Hepatocyte (in vitro differentiated cells): ENCODE measurements at regions not wholly inside any gene's neighbourhood (a gene's known extent, or its start where the extent isn't known, plus 50 kb on each side); places are given as distances from the start of the nearest gene placed in this dataset.

Experiments
- DNase-seq: peaks from one replicate; pipeline ENCODE4 v3.0.0-alpha.2; 2016; ENCODE audit warnings: low spot score
- H2AFZ ChIP-seq: fragments of 200-600 bp; sonication (generic); 2 replicates; pipeline ENCODE4 v1.6.0; 2016; ENCODE audit warnings: antibody characterized with exemption, mild to moderate bottlenecking
- H3K27ac ChIP-seq: fragments of 200-600 bp; sonication (generic); 2 replicates; pipeline ENCODE4 v1.5.1; 2016; ENCODE audit warnings: mild to moderate bottlenecking
- H3K27me3 ChIP-seq: fragments of 200-600 bp; sonication (generic); 2 replicates; pipeline ENCODE4 v1.6.1; 2016
- H3K36me3 ChIP-seq: fragments of 200-600 bp; sonication (generic); replicated peaks from 2 replicates; pipeline ENCODE4 v1.5.1; 2016; ENCODE audit warnings: low read depth; ENCODE audit not compliant: insufficient read depth
- H3K4me1 ChIP-seq: fragments of 200-600 bp; sonication (generic); 2 replicates; pipeline ENCODE4 v1.5.1; 2016; ENCODE audit warnings: mild to moderate bottlenecking, moderate library complexity; ENCODE audit not compliant: insufficient read depth
- H3K4me2 ChIP-seq: fragments of 200-600 bp; sonication (generic); 2 replicates; pipeline ENCODE4 v1.6.0; 2016
- H3K4me3 ChIP-seq: fragments of 200-600 bp; sonication (generic); 2 replicates; pipeline ENCODE4 v1.5.1; 2016; ENCODE audit warnings: mild to moderate bottlenecking
- H3K79me2 ChIP-seq: fragments of 200-600 bp; sonication (generic); 2 replicates; pipeline ENCODE4 v1.6.0; 2017; ENCODE audit warnings: mild to moderate bottlenecking
- H3K9me2 ChIP-seq: fragments of 200-600 bp; sonication (generic); replicated peaks from 2 replicates; pipeline ENCODE4 v1.6.0; 2017; ENCODE audit warnings: mild to moderate bottlenecking; ENCODE audit not compliant: insufficient read depth
- H3K9me3 ChIP-seq: fragments of 200-600 bp; sonication (generic); 2 replicates; pipeline ENCODE4 v1.5.1; 2016; ENCODE audit warnings: low read depth, mild to moderate bottlenecking
- H4K20me1 ChIP-seq: fragments of 200-600 bp; sonication (generic); 2 replicates; pipeline ENCODE4 v1.6.0; 2016; ENCODE audit warnings: mild to moderate bottlenecking; ENCODE audit not compliant: insufficient read depth, poor library complexity, severe bottlenecking
- CTCF ChIP-seq: fragments of 200-600 bp; sonication (generic); IDR thresholded peaks from 2 replicates; pipeline ENCODE4 v1.5.1; 2016; ENCODE audit warnings: antibody characterized with exemption, mild to moderate bottlenecking; ENCODE audit not compliant: poor library complexity
- EZH2 ChIP-seq: fragments of 200-600 bp; sonication (generic); IDR thresholded peaks from 2 replicates; pipeline ENCODE4 v1.6.1; 2016; ENCODE audit warnings: antibody characterized with exemption, mild to moderate bottlenecking, borderline replicate concordance
- EZH2phosphoT487 ChIP-seq: fragments of 200-600 bp; sonication (generic); IDR thresholded peaks from one replicate; pipeline ENCODE4 v1.6.1; 2018; ENCODE audit warnings: antibody characterized with exemption, mild to moderate bottlenecking, low read depth, moderate library complexity; ENCODE audit not compliant: unreplicated experiment, severe bottlenecking
- WGBS: methylation state at CpG from one replicate; pipeline ENCODE4 v1.1.6; 2016; ENCODE audit warnings: low lambda C conversion rate; ENCODE audit errors: missing lambda C conversion rate; 5-methylcytosine and 5-hydroxymethylcytosine counted together

- H3K36me3 ChIP-seq = no peaks in the 10 kb centered on the region
- no peak overlapping the region for H3K4me3 ChIP-seq
- no peaks in the 10 kb centered on the region for H3K9me2 ChIP-seq
- no peak overlapping the region for H3K4me2 ChIP-seq
- no peak overlapping the region for H2AFZ ChIP-seq
- no peaks in the 10 kb centered on the region for H3K4me1 ChIP-seq
- no peaks in the 10 kb centered on the region for H3K9me3 ChIP-seq
- no peaks in the 10 kb centered on the region for H3K79me2 ChIP-seq
- H3K27ac ChIP-seq = no peak overlapping the region
- H3K27me3 ChIP-seq = no peaks in the 10 kb centered on the region
- no peak for DNase-seq
- H4K20me1 ChIP-seq = no peaks in the 10 kb centered on the region
- no peak for TF ChIP-seq EZH2phosphoT487
- no peak for TF ChIP-seq EZH2
- TF ChIP-seq CTCF = no peak
- 95% methylated on average over 2 of the region's 2 CpGs for WGBS
Observed at GRCh38 chr4:66229885-66230284, 559.6 kb upstream of the EPHA5 start.

DNA sequence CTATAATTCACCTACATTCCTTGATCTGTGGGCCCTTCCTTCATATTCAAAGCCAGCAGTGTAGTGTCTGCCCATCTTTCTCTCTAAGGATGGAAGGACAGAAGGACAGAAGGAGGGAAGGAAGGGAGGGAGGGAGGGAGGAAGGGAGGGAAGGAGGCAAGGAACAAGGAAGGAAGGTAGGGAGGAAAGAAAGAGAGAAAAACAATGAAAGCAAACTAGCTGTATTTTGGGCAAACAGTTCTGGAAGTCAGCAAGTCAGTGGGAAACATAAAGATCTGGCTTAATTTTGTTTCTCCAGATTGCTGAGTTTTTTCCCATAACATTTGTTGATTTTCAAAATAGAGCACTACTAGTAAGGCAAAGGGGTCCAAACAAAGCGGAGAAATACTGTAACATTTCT lies 555.2 kb upstream of the EPHA5 start:
- Histone ChIP-seq H2AFZ (no peak overlapping the region), H3K27me3 (no peaks in the 10 kb centered on the region), H3K4me3 (no peak overlapping the region), H3K9me3 (no peaks in the 10 kb centered on the region), H3K4me1 (no peaks in the 10 kb centered on the region), H3K79me2 (no peaks in the 10 kb centered on the region), H4K20me1 (no peaks in the 10 kb centered on the region), H3K9me2 (no peaks in the 10 kb centered on the region), H3K36me3 (no peaks in the 10 kb centered on the region), H3K4me2 (no peak overlapping the region), H3K27ac (no peak overlapping the region)
- TF ChIP-seq EZH2 (no peak), EZH2phosphoT487 (no peak), CTCF (no peak)
- DNase-seq = no peak
- WGBS = 94% methylated on average over 1 of the region's 1 CpG

- no peaks in the 10 kb centered on the region for H3K36me3 ChIP-seq
- H2AFZ ChIP-seq = no peak overlapping the region
- no peak for TF ChIP-seq EZH2phosphoT487
- TF ChIP-seq EZH2 = no peak
- TF ChIP-seq CTCF = no peak
- H3K9me2 ChIP-seq = no peaks in the 10 kb centered on the region
- no peaks in the 10 kb centered on the region for H3K9me3 ChIP-seq
- H3K4me1 ChIP-seq = no peaks in the 10 kb centered on the region
- H3K79me2 ChIP-seq = no peaks in the 10 kb centered on the region
- H3K27ac ChIP-seq = no peak overlapping the region
- no peaks in the 10 kb centered on the region for H3K27me3 ChIP-seq
- WGBS = 82% methylated on average over 9 of the region's 9 CpGs
- DNase-seq = no peak
- no peaks in the 10 kb centered on the region for H4K20me1 ChIP-seq
- H3K4me3 ChIP-seq = no peak overlapping the region
- H3K4me2 ChIP-seq = no peak overlapping the region
Observed at GRCh38 chr4:66223068-66223703, 552.9 kb upstream of the EPHA5 start.

- Histone ChIP-seq H4K20me1 (no peaks in the 10 kb centered on the region), H3K4me3 (no peak overlapping the region), H3K9me2 (no peaks in the 10 kb centered on the region), H3K27me3 (no peaks in the 10 kb centered on the region), H3K27ac (no peak overlapping the region), H3K4me1 (no peaks in the 10 kb centered on the region), H2AFZ (no peak overlapping the region), H3K79me2 (no peaks in the 10 kb centered on the region), H3K36me3 (no peaks in the 10 kb centered on the region), H3K9me3 (no peaks in the 10 kb centered on the region), H3K4me2 (no peak overlapping the region)
- no peak for TF ChIP-seq EZH2phosphoT487
- no peak for TF ChIP-seq EZH2
- no peak for TF ChIP-seq CTCF
- WGBS = 76% methylated on average over 2 of the region's 2 CpGs
- no peak for DNase-seq
Observed at GRCh38 chr4:66219401-66219800, 549.1 kb upstream of the EPHA5 start.
